ENCODE measurements at regions not wholly inside any gene's neighbourhood (a gene's known extent, or its start where the extent isn't known, plus 50 kb on each side); places are given as distances from the start of the nearest gene placed in this dataset.

DNA sequence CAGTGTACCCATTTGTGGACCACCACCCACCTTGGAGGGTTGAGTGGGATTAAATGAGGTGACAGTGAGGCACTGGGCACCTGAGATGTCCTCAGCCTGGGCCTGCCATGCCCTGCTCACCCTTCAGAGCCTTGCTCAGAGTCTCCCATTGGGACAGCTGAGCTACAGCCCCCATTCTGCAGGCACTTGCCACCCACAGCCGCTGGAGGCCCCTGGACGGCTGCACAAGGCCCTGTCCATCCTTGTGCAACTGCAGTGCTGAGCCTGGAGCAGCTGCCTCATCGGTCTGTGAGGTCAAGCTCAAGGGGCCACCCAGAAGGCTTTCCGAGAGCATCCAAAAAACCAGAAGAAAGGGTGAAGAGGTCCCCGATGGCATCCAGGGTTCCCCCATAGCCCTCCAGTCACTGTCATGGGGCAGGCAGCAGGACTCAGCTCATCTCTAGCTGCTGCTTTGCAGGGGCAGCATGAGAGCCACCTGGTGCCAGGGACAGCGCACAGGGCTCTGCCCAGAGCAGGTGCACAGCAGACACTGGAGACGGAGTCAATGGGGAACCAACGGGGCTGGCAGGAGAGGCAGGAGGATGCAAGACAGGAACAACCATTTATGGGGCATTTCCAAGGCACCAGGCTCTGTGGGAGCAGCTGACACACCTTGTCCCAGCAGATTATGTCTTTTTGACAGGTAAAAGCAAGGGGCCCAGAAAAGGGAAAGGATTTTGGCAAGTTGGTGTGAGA lies 84.6 kb downstream of the ARL6IP4 start:
- TF ChIP-seq CTCF (IDR thresholded peaks at IDR 0.05) (no peak), POLR2A (IDR thresholded peaks at IDR 0.05) (no peak)
